Osteocyte (in vitro differentiated cells): ENCODE measurements at regions not wholly inside any gene's neighbourhood (a gene's known extent, or its start where the extent isn't known, plus 50 kb on each side); places are given as distances from the start of the nearest gene placed in this dataset.
"Not testable (repeated sequence)": the region's sequence is repeated elsewhere in the genome, so short reads cannot be mapped to it uniquely, and the experiment has no call there.

ENCODE experiments used
- DNase-seq: peaks from one replicate; pipeline ENCODE4 v3.0.0; 2021; ENCODE audit warnings: mixed read lengths; ENCODE audit not compliant: unreplicated experiment; ENCODE audit errors: extremely low spot score
- H3K27ac Mint-ChIP-seq: one replicate; pipeline ENCODE4 v1.8.0; 2021; ENCODE audit warnings: mild to moderate bottlenecking, mixed read lengths; ENCODE audit not compliant: unreplicated experiment
- H3K27me3 Mint-ChIP-seq: one replicate; pipeline ENCODE4 v1.8.0; 2021; ENCODE audit warnings: mixed read lengths; ENCODE audit not compliant: unreplicated experiment
- H3K36me3 Mint-ChIP-seq: one replicate; pipeline ENCODE4 v1.8.0; 2021; ENCODE audit warnings: mixed read lengths; ENCODE audit not compliant: unreplicated experiment
- H3K4me1 Mint-ChIP-seq: one replicate; pipeline ENCODE4 v1.8.0; 2021; ENCODE audit warnings: mixed read lengths; ENCODE audit not compliant: unreplicated experiment
- H3K4me3 Mint-ChIP-seq: one replicate; pipeline ENCODE4 v1.8.0; 2021; ENCODE audit warnings: mild to moderate bottlenecking, moderate library complexity, mixed read lengths; ENCODE audit not compliant: unreplicated experiment
- H3K9me3 Mint-ChIP-seq: one replicate; pipeline ENCODE4 v1.8.0; 2021; ENCODE audit warnings: mixed read lengths; ENCODE audit not compliant: unreplicated experiment

DNA sequence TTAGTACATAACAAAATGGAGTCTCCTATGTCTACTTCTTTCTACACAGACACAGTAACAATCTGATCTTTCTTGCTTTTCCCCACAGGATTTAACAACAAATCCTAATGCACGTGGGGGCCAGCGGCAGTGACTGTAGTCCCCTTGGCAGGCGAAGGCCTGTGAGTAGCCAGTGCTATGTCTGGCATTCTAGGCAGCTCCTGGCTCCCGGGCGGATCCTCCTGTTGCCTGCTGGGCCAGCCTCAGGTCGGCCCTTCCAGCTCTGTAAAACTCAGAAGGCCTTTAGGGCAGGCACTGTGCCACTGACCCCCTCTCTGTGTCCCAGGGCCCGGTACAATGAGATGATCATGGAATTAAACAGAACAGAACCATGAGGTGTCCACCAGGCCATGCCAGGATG is 3981.7 kb upstream of the TPTE start:
- not testable (repeated sequence) for H3K36me3 Mint-ChIP-seq, H3K4me1 Mint-ChIP-seq, H3K27me3 Mint-ChIP-seq, H3K4me3 Mint-ChIP-seq, DNase-seq, H3K27ac Mint-ChIP-seq, H3K9me3 Mint-ChIP-seq

DNA sequence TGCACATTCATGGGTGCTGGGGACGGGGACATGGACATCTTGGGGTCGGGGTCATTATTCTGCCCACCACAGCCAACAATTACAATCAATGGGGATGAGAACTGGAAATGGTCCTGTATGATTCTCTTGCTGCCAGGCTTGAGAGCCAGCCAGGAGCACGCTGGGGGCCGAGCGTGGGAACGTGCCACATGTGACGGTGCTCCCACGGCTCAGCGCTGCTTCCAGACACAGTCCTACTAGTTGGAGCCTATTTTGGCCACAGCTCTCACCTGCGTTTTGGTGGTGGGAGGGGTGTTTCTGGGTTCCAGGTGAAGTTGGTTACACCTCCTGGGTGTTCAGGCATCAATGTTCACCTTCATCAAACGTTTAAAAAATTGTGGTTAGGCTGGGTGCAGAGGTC is 3980.3 kb upstream of the TPTE start:
- H3K36me3 Mint-ChIP-seq, H3K27me3 Mint-ChIP-seq, DNase-seq, H3K27ac Mint-ChIP-seq, H3K4me1 Mint-ChIP-seq, H3K4me3 Mint-ChIP-seq, H3K9me3 Mint-ChIP-seq: not testable (repeated sequence)

DNA sequence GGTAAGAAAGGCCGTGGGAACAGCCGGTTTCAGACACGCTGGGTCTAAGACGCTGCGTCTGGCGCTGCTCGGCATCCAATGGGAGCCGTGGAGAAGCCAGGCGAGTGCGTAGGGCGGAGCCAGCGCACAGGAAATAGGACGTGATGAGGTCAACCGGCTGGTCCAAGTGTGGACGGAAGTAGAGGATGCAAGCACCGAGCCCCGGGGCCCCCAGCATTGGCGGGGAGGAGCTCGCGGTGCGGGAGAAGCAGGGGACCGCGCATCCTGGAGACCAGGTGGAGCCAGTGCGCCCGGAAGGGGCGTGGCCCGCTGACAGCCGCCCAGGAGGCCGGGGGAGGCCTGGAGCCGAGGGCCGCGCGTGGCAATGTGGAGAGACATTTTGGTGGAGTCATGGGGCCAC is 3976.1 kb upstream of the TPTE start:
- H3K27ac Mint-ChIP-seq, H3K36me3 Mint-ChIP-seq, H3K4me3 Mint-ChIP-seq, H3K9me3 Mint-ChIP-seq, H3K4me1 Mint-ChIP-seq, DNase-seq, H3K27me3 Mint-ChIP-seq: not testable (repeated sequence)

DNA sequence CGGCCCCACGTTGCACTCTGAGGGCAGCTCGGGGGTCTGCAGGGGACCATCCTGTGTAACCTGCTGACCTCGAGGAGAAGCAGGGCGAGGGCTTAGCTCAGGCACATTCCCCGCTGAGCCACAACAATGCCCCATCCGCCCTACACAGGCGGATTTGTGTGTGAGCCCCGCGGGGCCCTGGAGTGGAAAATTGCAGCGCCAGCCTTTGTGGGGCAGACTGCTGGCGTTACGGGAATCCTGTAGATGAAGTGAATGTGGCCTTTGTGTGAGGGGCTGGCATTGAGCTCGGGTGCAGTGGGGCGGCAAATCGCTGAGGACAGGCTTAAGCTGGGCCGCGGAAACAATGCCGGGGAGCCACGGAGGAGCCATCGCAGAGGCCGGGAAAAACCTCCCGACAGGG is 3970.3 kb upstream of the TPTE start:
- not testable (repeated sequence) for H3K4me1 Mint-ChIP-seq, DNase-seq, H3K27ac Mint-ChIP-seq, H3K4me3 Mint-ChIP-seq, H3K36me3 Mint-ChIP-seq, H3K27me3 Mint-ChIP-seq, H3K9me3 Mint-ChIP-seq

DNA sequence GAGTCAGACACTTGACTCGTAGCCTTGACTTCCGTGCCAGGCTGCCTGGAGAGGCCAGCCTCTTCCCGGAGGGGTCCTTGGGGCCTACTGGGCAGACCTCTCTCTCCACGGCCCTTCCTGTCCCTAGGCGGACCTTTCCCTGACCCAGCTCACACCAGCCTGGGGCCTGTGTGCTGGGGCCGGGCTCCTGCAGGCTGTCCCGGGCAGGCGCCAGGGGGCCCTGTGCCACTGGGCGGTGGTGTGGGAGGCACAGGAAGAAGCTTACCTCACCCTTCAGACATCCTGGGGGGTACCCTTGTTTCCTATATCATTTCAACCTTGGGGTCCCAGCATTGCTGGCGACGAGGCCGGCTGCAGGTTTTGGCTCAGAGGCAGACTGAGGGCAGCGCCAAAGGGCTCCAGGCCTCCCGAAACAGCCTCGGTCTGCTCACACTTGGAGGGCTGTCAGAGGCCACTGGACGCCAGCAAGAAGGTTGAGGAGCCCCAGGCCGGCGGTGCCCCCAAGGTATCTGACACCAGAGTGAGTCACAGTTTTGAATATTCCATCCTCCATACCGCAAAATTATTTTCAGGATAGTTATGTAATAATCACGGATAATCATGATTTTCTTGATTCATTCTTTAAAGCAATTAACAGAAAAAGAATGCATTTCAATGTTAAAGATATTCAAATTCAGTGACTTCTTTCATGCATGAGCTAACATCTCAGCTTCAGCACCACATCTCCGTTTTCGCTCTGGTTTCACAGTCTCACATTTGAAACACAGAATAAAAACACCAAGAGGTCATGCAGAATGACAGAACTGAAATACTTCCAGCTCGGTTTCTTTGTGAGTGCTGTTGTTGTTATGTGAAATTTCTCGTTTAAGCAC is 3967.6 kb upstream of the TPTE start:
- H3K4me3 Mint-ChIP-seq, H3K27me3 Mint-ChIP-seq, H3K4me1 Mint-ChIP-seq, H3K9me3 Mint-ChIP-seq, H3K36me3 Mint-ChIP-seq, H3K27ac Mint-ChIP-seq, DNase-seq: not testable (repeated sequence)

DNA sequence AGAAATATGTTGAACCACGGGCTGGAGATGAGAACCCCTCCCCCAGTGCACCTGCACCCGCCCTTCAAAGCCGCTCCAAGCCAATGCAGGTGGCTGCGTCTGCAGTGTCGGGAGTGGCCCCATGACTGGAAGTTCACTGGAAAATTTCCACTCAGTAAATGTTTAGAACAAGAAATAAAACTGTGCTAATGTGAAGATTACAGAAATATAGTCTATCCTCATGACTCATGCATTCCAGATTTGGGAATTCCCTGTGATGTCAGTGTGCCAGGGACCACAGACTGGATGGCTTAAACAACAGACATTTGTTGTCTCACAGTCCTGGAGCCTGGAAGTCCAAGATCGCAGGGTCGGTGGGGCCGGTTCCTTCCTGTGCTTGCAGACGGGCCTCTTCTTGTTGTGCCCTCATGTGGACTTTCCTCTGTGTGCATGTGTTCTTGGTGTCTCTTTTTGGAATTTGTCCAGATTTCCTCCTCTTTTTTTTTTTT is 3967.0 kb upstream of the TPTE start:
- H3K27ac Mint-ChIP-seq, H3K4me1 Mint-ChIP-seq, H3K36me3 Mint-ChIP-seq, H3K9me3 Mint-ChIP-seq, DNase-seq, H3K27me3 Mint-ChIP-seq, H3K4me3 Mint-ChIP-seq: not testable (repeated sequence)

DNA sequence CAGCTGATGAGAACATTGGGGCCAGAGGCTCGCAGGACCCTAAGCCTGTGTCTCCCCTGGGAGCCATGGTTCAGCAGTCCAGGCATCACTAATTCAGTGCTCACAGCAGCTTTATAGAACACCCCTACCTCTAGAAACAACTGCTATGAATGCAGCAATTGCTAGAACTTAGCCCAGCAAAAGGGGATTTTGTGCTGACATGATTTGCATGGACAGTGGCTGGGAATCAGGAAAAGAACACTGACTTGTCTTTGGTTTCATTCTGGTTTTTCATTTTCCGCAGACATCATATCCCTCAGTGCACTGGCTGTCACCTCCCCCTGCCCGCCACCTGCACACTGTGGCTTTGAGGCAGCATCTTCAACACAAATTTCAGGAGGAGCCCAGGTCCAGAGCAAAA is 3964.9 kb upstream of the TPTE start:
- H3K27ac Mint-ChIP-seq, H3K27me3 Mint-ChIP-seq, H3K36me3 Mint-ChIP-seq, H3K4me1 Mint-ChIP-seq, H3K4me3 Mint-ChIP-seq, H3K9me3 Mint-ChIP-seq, DNase-seq: not testable (repeated sequence)

DNA sequence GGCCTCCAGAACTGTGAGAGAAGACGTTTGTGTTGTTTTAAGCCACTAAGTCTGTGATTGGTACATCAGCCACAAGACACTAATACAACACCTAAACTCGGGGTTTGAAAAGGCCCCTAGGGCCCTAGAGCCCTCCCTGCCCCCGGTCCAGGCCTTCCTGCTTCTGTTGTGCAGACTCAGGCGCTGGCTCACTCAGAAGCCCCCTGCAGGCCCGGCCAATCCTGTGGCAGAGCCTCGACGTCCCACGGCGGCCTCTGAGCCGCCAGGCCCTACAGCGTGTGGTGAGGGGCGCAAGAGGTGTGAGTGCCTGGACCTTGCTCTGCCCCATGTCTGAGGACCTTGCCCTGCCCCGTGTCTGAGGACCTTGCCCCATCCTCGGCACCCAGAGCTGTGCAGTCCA is 3964.0 kb upstream of the TPTE start:
- not testable (repeated sequence) for H3K4me1 Mint-ChIP-seq, H3K36me3 Mint-ChIP-seq, DNase-seq, H3K27me3 Mint-ChIP-seq, H3K27ac Mint-ChIP-seq, H3K9me3 Mint-ChIP-seq, H3K4me3 Mint-ChIP-seq

DNA sequence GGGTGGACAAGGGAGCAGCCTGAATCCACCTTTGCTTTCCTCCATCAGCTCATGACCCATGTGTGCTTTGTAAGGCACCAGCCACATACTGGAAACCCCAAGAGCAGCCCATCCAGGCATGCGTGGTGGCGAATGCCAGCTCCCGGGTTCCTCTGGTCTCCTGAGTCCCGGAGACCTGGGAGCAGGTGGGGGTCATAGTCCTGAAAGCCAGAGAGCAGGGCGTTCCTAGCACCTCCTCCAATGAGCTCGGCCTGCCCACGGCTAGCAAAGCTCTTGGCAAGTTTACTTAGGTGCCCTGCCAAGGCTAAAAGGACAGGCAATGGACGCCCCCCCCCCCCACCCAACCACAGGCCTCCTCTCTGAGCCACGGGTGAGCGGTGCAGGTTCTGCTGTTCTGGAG is 3960.2 kb upstream of the TPTE start:
- H3K27ac Mint-ChIP-seq, H3K27me3 Mint-ChIP-seq, H3K9me3 Mint-ChIP-seq, H3K36me3 Mint-ChIP-seq, H3K4me3 Mint-ChIP-seq, DNase-seq, H3K4me1 Mint-ChIP-seq: not testable (repeated sequence)

DNA sequence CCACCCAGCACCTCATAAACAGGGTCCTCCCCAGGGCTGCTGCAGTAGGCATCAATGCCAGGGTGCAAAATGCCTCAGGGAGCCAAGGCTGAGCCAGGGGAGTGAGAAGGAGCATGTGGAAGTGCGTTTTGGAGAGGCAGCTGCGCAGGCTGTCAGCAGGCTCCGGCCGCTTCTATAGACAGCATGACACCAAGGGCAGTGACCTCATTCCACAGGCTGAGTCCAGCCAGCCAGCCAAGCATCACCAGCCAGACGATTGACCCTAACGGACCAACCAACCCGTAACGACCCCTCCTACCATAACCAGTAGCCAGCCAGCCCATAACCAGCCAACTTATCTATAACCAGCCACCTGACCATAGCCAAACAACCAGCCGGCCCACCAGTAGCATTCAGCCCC is 3959.8 kb upstream of the TPTE start:
- H3K9me3 Mint-ChIP-seq, H3K27ac Mint-ChIP-seq, H3K4me3 Mint-ChIP-seq, H3K27me3 Mint-ChIP-seq, H3K4me1 Mint-ChIP-seq, DNase-seq, H3K36me3 Mint-ChIP-seq: not testable (repeated sequence)

DNA sequence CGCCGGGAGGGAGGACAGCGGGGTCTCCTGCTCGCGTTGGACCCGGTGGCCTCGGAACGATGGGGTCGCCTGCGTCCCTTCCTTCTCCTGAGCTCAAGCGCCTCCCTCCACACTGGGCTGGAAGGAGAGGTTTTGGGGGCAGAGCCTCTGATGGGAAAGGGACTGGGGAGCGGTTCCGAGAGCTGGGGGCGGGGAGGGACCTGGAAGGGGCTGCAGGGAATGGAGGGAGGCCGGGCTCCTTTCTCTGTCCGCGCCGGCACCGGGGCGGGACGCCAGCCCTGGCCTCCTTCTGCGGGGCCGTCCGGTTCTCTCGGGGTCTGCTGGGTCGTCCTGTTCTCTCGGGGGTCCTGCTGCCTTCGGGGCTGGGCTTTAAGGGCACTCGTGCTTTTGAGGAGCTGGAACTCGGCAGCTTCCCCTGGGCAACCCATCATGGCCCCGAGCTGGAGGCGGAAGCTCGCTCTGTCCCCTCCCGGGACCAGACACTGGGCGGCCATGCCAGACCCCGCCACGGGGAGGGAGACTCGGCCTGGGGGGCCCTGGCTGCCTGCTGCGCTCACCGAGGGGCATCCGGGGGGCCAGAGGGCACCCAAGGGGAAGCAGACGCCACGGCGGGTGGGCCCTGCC is 3956.7 kb upstream of the TPTE start:
- H3K9me3 Mint-ChIP-seq, H3K4me1 Mint-ChIP-seq, H3K36me3 Mint-ChIP-seq, DNase-seq, H3K27ac Mint-ChIP-seq, H3K4me3 Mint-ChIP-seq, H3K27me3 Mint-ChIP-seq: not testable (repeated sequence)

DNA sequence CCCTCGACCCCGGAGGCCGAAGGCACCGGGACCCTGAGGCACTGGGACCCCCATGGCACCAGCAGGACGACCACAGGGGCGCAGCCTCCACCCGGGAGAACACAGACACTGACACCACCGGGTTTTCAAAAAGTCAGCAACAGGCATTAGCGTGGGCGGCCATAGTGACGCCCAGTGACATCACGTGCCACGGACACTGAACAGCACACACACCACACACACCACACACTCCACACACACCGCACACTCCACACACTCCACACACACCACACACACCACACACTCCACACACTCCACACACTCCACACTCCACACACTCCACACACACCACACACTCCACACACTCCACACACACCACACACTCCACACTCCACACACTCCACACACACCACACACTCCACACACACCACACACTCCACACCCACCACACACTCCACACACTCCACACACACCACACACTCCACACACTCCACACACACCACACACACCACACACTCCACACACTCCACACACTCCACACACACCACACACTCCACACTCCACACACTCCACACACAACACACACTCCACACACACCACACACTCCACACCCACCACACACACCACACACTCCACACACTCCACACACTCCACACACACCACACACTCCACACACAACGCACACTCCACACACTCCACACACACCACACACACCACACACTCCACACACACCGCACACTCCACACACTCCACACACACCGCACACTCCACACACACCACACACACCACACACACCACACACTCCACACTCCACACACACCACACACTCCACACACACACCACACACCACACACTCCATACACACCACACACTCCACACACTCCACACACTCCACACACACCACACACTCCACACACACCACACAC is 3955.9 kb upstream of the TPTE start:
- H3K9me3 Mint-ChIP-seq, H3K36me3 Mint-ChIP-seq, H3K4me3 Mint-ChIP-seq, H3K27me3 Mint-ChIP-seq, H3K4me1 Mint-ChIP-seq, DNase-seq, H3K27ac Mint-ChIP-seq: not testable (repeated sequence)
